ENCODE measurements at regions not wholly inside any gene's neighbourhood (a gene's known extent, or its start where the extent isn't known, plus 50 kb on each side); places are given as distances from the start of the nearest gene placed in this dataset.

- Histone ChIP-seq H3K27ac (ENCODE audit: insufficient read depth, low read depth, low read length) (no peak overlapping the region), H2AFZ (ENCODE audit: low read depth, low read length) (no peak overlapping the region), H3K4me3 (replicated peaks in 1 of 3; ENCODE audit: insufficient read depth in 1 of 3, low read depth in 1 of 3, low read length in 3 of 3) (no peak overlapping the region), H3K27me3 (ENCODE audit: control insufficient read depth in 2 of 2, insufficient read depth in 2 of 2, low read length in 2 of 2) (no peaks in the 10 kb centered on the region), H4K20me1 (replicated peaks; ENCODE audit: control insufficient read depth, extremely low read depth, insufficient read depth, low read length) (no peaks in the 10 kb centered on the region), H3K9me3 (replicated peaks; ENCODE audit: control insufficient read depth, insufficient read depth, low read length) (no peaks in the 10 kb centered on the region), H3K9me1 (replicated peaks; ENCODE audit: control insufficient read depth, extremely low read depth, insufficient read depth, low read length) (no peaks in the 10 kb centered on the region), H3K79me2 (ENCODE audit: control insufficient read depth, insufficient read depth, low read length) (no peaks in the 10 kb centered on the region), H3K36me3 (ENCODE audit: control insufficient read depth in 2 of 2, extremely low read depth in 1 of 2, insufficient read depth in 2 of 2, low read length in 2 of 2) (no peaks in the 10 kb centered on the region), H3K4me1 (ENCODE audit: control insufficient read depth, extremely low read depth, insufficient read depth, low read length) (no peaks in the 10 kb centered on the region), H3K9ac (replicated peaks; ENCODE audit: extremely low read depth, insufficient read depth, low read length) (no peak overlapping the region), H3K4me2 (ENCODE audit: insufficient read depth, low read length) (no peak overlapping the region)
- ChIA-PET CTCF (no interaction called here), POLR2A (no interaction called here)
- intact Hi-C loops (cut with micrococcal nuclease), result no loop called here
- no peak for FAIRE-seq
- BruUV-seq (replicated peaks), result no TSS peak
- DNase-seq (ENCODE audit: low read depth, low spot score), result no peak
- dilution Hi-C loops (cut with MboI; ENCODE audit: extremely low pct_ligation_motif_present, low sequenced_read_pairs), result no loop called here
- TF ChIP-seq GATA2 (IDR thresholded peaks at IDR 0.05; ENCODE audit: insufficient read depth, insufficient read length, low read depth, low read length) (no peak), JUN (IDR thresholded peaks at IDR 0.05; ENCODE audit: borderline replicate concordance, insufficient read depth, insufficient read length, low read depth) (no peak), POLR2AphosphoS5 (IDR thresholded peaks at IDR 0.05; ENCODE audit: insufficient read depth, low read depth, low read length) (no peak), POLR2A (IDR thresholded peaks at IDR 0.05; ENCODE audit: low read depth, low read length) (no peak), MYC (IDR thresholded peaks at IDR 0.05; ENCODE audit: low read depth, low read length) (no peak), EZH2 (IDR thresholded peaks at IDR 0.05; ENCODE audit: borderline replicate concordance, low read depth, low read length, severe bottlenecking) (no peak), FOS (IDR thresholded peaks at IDR 0.05; ENCODE audit: borderline replicate concordance, insufficient read depth, low read length) (no peak)
- TF ChIP-seq, protein P1, sequence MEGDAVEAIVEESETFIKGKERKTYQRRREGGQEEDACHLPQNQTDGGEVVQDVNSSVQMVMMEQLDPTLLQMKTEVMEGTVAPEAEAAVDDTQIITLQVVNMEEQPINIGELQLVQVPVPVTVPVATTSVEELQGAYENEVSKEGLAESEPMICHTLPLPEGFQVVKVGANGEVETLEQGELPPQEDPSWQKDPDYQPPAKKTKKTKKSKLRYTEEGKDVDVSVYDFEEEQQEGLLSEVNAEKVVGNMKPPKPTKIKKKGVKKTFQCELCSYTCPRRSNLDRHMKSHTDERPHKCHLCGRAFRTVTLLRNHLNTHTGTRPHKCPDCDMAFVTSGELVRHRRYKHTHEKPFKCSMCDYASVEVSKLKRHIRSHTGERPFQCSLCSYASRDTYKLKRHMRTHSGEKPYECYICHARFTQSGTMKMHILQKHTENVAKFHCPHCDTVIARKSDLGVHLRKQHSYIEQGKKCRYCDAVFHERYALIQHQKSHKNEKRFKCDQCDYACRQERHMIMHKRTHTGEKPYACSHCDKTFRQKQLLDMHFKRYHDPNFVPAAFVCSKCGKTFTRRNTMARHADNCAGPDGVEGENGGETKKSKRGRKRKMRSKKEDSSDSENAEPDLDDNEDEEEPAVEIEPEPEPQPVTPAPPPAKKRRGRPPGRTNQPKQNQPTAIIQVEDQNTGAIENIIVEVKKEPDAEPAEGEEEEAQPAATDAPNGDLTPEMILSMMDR (IDR thresholded peaks at IDR 0.05; ENCODE audit: extremely low read depth in 1 of 2, insufficient read depth in 1 of 2, low read depth in 1 of 2, low read length in 2 of 2), result no peak
- TF ChIP-seq, protein P2, sequence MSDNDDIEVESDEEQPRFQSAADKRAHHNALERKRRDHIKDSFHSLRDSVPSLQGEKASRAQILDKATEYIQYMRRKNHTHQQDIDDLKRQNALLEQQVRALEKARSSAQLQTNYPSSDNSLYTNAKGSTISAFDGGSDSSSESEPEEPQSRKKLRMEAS (IDR thresholded peaks at IDR 0.05; ENCODE audit: insufficient read depth, insufficient read length), result no peak
Measured at GRCh38 chr4:1477045-1477840, 71.0 kb upstream of the NKX1-1 start.

All from endothelial cell of umbilical vein (primary cell).